Sigmoid colon (tissue), 4 donors: ENCODE measurements at regions not wholly inside any gene's neighbourhood (a gene's known extent, or its start where the extent isn't known, plus 50 kb on each side); places are given as distances from the start of the nearest gene placed in this dataset.

Source experiments
- CTCF ChIP-seq, 4 experiments: fragments of 450-650 bp in 3 of 4; fragments of 200-600 bp in 1 of 4; IDR thresholded peaks; one replicate each; pipeline ENCODE4 v1.5.1; 2016 to 2019; ENCODE audit warnings: antibody characterized with exemption in 4 of 4, mild to moderate bottlenecking in 3 of 4, moderate library complexity in 2 of 4
- POLR2A ChIP-seq, 2 donors: fragments of 450-650 bp; IDR thresholded peaks; one replicate each; pipeline ENCODE4 v1.6.1; 2016; ENCODE audit warnings: antibody characterized with exemption in 2 of 2, mild to moderate bottlenecking in 2 of 2, moderate library complexity in 2 of 2
- POLR2AphosphoS5 ChIP-seq, 4 donors: sonication (generic); formaldehyde crosslinking; IDR thresholded peaks; one replicate each; pipeline ENCODE4 v1.6.1; 2017; ENCODE audit warnings: antibody characterized with exemption in 4 of 4

DNA sequence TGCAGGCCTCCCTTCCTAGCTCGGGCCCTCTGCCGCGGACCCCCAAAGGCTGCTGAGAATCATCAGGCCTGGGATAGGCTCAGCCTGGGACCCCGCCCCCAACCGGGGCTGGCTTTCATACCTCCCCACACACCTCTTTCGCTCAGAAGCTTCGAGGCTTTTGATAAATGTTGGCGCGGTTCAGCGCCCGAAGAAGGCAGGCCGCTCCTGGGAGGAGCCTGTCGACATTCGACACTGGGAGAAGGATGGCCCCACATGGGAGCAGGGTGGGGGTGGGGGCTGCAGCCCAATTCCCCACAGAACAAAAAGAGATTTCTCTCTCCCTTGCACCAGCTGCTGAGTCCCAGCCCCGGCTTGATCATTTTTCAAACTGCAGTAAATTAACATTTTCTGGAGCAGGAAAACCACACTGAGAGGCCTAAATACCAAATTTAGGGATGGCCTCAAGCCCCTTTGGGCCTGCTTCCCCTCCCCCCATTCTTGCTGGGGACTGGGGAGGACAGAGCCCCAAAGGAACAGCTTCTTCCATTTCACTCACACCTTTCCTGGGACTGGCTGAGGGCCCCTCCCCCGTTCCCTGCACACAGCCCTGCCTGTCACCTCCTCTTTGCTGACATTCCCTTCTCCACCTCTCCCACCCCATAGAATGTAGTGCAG lies 112.9 kb upstream of the PJA1 start:
- TF ChIP-seq CTCF (IDR thresholded peaks at IDR 0.05) = no peak
- TF ChIP-seq POLR2A (IDR thresholded peaks at IDR 0.05) = no peak
- TF ChIP-seq POLR2AphosphoS5 (IDR thresholded peaks at IDR 0.05) = no peak
